ENCODE measurements at regions not wholly inside any gene's neighbourhood (a gene's known extent, or its start where the extent isn't known, plus 50 kb on each side); places are given as distances from the start of the nearest gene placed in this dataset.

GRCh38 chr21:21605521-21605920, 607.3 kb downstream of the NCAM2 start:
- TF ChIP-seq CTCF (IDR thresholded peaks at IDR 0.05): no peak
- TF ChIP-seq POLR2A (IDR thresholded peaks at IDR 0.05): no peak

Measured in right lobe of liver (tissue), 4 donors.